GM23338 (cell line): ENCODE measurements at regions not wholly inside any gene's neighbourhood (a gene's known extent, or its start where the extent isn't known, plus 50 kb on each side); places are given as distances from the start of the nearest gene placed in this dataset.
A peak's percentile ranks its signal among the peaks of the same experiment; 100 is the strongest.

Experiments
- ATAC-seq: fragments of 200-7000 bp; cut with Tn5 transposase; 3 replicates; pipeline ENCODE4 v1.9.1; 2020
- DNase-seq: peaks from one replicate; pipeline ENCODE4 v3.0.0-alpha.2; 2015; ENCODE audit warnings: low spot score
- H2AFZ ChIP-seq: fragments of 200-600 bp; sonication (generic); 2 replicates; pipeline ENCODE4 v1.8.0; 2016; ENCODE audit warnings: antibody characterized with exemption, mild to moderate bottlenecking, moderate library complexity
- H3F3A ChIP-seq: fragments of 200-600 bp; sonication (generic); replicated peaks from 2 replicates; pipeline ENCODE4 v1.8.0; 2017; ENCODE audit warnings: antibody characterized with exemption, mixed run types, low read depth
- H3K27ac ChIP-seq: fragments of 200-600 bp; sonication (generic); 2 replicates; pipeline ENCODE4 v1.6.1; 2016; ENCODE audit warnings: low read depth
- H3K27me3 ChIP-seq: fragments of 200-600 bp; sonication (generic); 2 replicates; pipeline ENCODE4 v1.8.0; 2016; ENCODE audit warnings: mild to moderate bottlenecking, mixed run types, moderate library complexity; ENCODE audit not compliant: insufficient read depth
- H3K36me3 ChIP-seq: fragments of 200-600 bp; sonication (generic); 2 replicates; pipeline ENCODE4 v1.8.0; 2016; ENCODE audit warnings: mild to moderate bottlenecking; ENCODE audit not compliant: insufficient read depth
- H3K4me1 ChIP-seq: fragments of 200-600 bp; sonication (generic); 2 replicates; pipeline ENCODE4 v1.8.0; 2016; ENCODE audit warnings: mild to moderate bottlenecking, moderate library complexity; ENCODE audit not compliant: insufficient read depth
- H3K4me2 ChIP-seq: fragments of 200-600 bp; sonication (generic); 2 replicates; pipeline ENCODE4 v1.7.1; 2017; ENCODE audit warnings: mixed run types
- H3K4me3 ChIP-seq: fragments of 200-600 bp; sonication (generic); 2 replicates; pipeline ENCODE4 v1.6.1; 2016; ENCODE audit warnings: mixed run types
- H3K79me2 ChIP-seq: fragments of 200-600 bp; sonication (generic); replicated peaks from 2 replicates; pipeline ENCODE4 v1.8.0; 2017; ENCODE audit warnings: mild to moderate bottlenecking; ENCODE audit not compliant: insufficient read depth
- H3K9me2 ChIP-seq: fragments of 200-600 bp; sonication (generic); 2 replicates; pipeline ENCODE4 v1.8.0; 2017; ENCODE audit not compliant: insufficient read depth
- H4K20me1 ChIP-seq: fragments of 200-600 bp; sonication (generic); replicated peaks from 2 replicates; pipeline ENCODE4 v1.8.0; 2017; ENCODE audit warnings: mild to moderate bottlenecking; ENCODE audit not compliant: insufficient read depth
- H3K27ac Mint-ChIP-seq: 2 replicates; pipeline ENCODE4 v1.8.0; 2020; ENCODE audit warnings: inconsistent platforms, mild to moderate bottlenecking, moderate library complexity, mixed read lengths
- H3K27me3 Mint-ChIP-seq: 3 replicates; pipeline ENCODE4 v1.8.0; 2022; ENCODE audit warnings: low read depth, mild to moderate bottlenecking, moderate library complexity, mixed read lengths, inconsistent platforms; ENCODE audit not compliant: insufficient read depth, poor library complexity
- H3K36me3 Mint-ChIP-seq: 3 replicates; pipeline ENCODE4 v1.8.0; 2021; ENCODE audit warnings: low read depth, mild to moderate bottlenecking, inconsistent platforms, moderate library complexity, mixed read lengths
- H3K4me1 Mint-ChIP-seq: 3 replicates; pipeline ENCODE4 v1.8.0; 2020; ENCODE audit warnings: mild to moderate bottlenecking, inconsistent platforms, mixed read lengths
- H3K4me3 Mint-ChIP-seq: 3 replicates; pipeline ENCODE4 v1.8.0; 2021; ENCODE audit warnings: moderate library complexity, mild to moderate bottlenecking, inconsistent platforms, mixed read lengths
- H3K9me3 Mint-ChIP-seq: 3 replicates; pipeline ENCODE4 v1.8.0; 2020; ENCODE audit warnings: moderate library complexity, mild to moderate bottlenecking, inconsistent platforms, mixed read lengths
- CREB1 ChIP-seq: fragments of 250-450 bp; sonication (Bioruptor Pico); IDR thresholded peaks from 2 replicates; pipeline ENCODE4 v1.5.0; 2020; ENCODE audit warnings: low read depth, mild to moderate bottlenecking, moderate library complexity
- ETS1 ChIP-seq: IDR thresholded peaks from 2 replicates; pipeline ENCODE4 v1.6.1; 2016; ENCODE audit warnings: antibody characterized with exemption
- EZH2 ChIP-seq: fragments of 200-600 bp; sonication (generic); IDR thresholded peaks from one replicate; pipeline ENCODE4 v1.8.0; 2017; ENCODE audit warnings: antibody characterized with exemption, mild to moderate bottlenecking, low read depth; ENCODE audit not compliant: unreplicated experiment
- JUNB ChIP-seq: IDR thresholded peaks from one replicate; pipeline ENCODE4 v1.6.1; 2016; ENCODE audit warnings: antibody characterized with exemption; ENCODE audit not compliant: unreplicated experiment
- NANOG ChIP-seq: IDR thresholded peaks from 2 replicates; pipeline ENCODE4 v1.6.1; 2016; ENCODE audit warnings: antibody characterized with exemption, borderline replicate concordance
- STAT1 ChIP-seq: IDR thresholded peaks from one replicate; pipeline ENCODE4 v1.6.1; 2016; ENCODE audit warnings: antibody characterized with exemption; ENCODE audit not compliant: unreplicated experiment
- ZNF331 ChIP-seq: fragments of 250-450 bp; sonication (Bioruptor Pico); IDR thresholded peaks from 2 replicates; pipeline ENCODE4 v1.5.0; 2020; ENCODE audit warnings: low read depth, mild to moderate bottlenecking, moderate library complexity
- ZNF462 ChIP-seq: fragments of 250-450 bp; sonication (Bioruptor Pico); IDR thresholded peaks from 2 replicates; pipeline ENCODE4 v1.5.0; 2020; ENCODE audit warnings: mild to moderate bottlenecking, moderate library complexity

- no peak for TF ChIP-seq ETS1
- TF ChIP-seq NANOG = no peak
- TF ChIP-seq STAT1 = no peak
- no peak for TF ChIP-seq ZNF331
- no peak for TF ChIP-seq ZNF462
- no peak for TF ChIP-seq JUNB
- TF ChIP-seq CREB1 (CRISPR knock-in tag) = no peak
Observed at GRCh38 chr10:3552281-3552680, 232.7 kb downstream of the KLF6 start (continued).

- no peaks in the 10 kb centered on the region for H3K4me1 Mint-ChIP-seq
- Histone ChIP-seq H2AFZ (0 out of 2 replicates have a peak overlapping the region, but pooled peaks have one; percentile 43), H4K20me1 (no peaks in the 10 kb centered on the region), H3K4me2 (no peak overlapping the region), H3K9me2 (no peaks in the 10 kb centered on the region), H3K79me2 (no peaks in the 10 kb centered on the region), H3K4me1 (no peaks in the 10 kb centered on the region), H3K27me3 (no peaks in the 10 kb centered on the region), H3K4me3 (no peak overlapping the region), H3K36me3 (no peaks in the 10 kb centered on the region), H3K27ac (no peak overlapping the region), H3F3A (no peaks in the 10 kb centered on the region)
- no peaks in the 10 kb centered on the region for H3K27me3 Mint-ChIP-seq
- DNase-seq (no peak), ATAC-seq (no peak)
- no peak overlapping the region for H3K27ac Mint-ChIP-seq
- no peak overlapping the region for H3K4me3 Mint-ChIP-seq
- H3K9me3 Mint-ChIP-seq = peaks cover 9% of the 10 kb centered on the region; the same call in 2 of the 3 replicates
- H3K36me3 Mint-ChIP-seq = 0 out of 3 replicates have a peak, but pooled peaks cover 3% of the 10 kb centered on the region
- no peak for TF ChIP-seq ZNF462
- no peak for TF ChIP-seq JUNB
- TF ChIP-seq STAT1 = no peak
- TF ChIP-seq NANOG = no peak
- no peak for TF ChIP-seq CREB1 (CRISPR knock-in tag)
- no peak for TF ChIP-seq EZH2
- TF ChIP-seq ZNF331 = no peak
Observed at GRCh38 chr10:3551761-3552160, 233.2 kb downstream of the KLF6 start.
